ENCODE measurements at regions not wholly inside any gene's neighbourhood (a gene's known extent, or its start where the extent isn't known, plus 50 kb on each side); places are given as distances from the start of the nearest gene placed in this dataset.
A peak's percentile ranks its signal among the peaks of the same experiment; 100 is the strongest.

DNA sequence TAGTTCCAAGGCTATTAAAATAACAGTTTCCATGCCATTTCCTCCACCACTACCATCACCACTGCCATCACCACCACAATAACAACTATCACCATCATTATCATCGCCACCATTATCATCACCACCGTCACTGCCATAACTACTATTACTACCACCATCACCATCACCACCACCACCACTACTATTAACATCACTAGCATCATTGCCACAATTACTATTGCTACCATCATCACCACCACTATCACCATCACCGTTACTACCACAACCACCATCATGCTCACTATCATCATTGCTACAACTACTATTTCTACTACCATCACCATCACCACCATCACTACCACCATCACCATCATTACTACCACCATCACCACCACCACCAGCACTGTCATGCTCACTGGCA is 185.9 kb upstream of the MAF start:
- no peak for DNase-seq (ENCODE audit: extremely low spot score)
- Histone ChIP-seq H3K36me3 (ENCODE audit: insufficient read depth) (no peaks in the 10 kb centered on the region), H3K4me1 (ENCODE audit: insufficient read depth) (no peaks in the 10 kb centered on the region), H3K27ac (ENCODE audit: low read depth) (no peak overlapping the region), H3K4me3 (ENCODE audit: low read depth, low read length) (no peak overlapping the region)
- WGBS, result 99% methylated on average over 3 of the region's 3 CpGs

DNA sequence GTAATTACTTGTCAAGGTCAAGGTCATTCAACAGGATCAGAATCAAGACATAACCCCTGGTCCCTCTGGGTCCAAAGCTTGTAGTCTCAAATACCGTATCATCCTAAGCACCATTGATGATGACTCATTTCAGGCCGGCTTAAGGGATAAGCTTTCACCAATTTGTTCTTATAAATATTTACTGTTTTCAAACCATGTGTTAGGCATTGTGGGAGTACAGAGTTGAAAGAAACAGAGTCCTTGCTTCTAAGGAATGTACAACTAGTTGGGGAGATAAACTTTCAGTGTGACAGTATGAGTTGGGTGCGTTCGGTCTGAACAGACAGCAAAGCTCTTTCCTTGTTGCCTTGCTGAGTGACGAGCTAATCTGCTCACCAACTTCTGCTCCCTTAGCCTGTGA is 183.5 kb upstream of the MAF start:
- Histone ChIP-seq H3K27ac (ENCODE audit: low read depth) (no peak overlapping the region), H3K4me3 (ENCODE audit: low read depth, low read length) (no peak overlapping the region), H3K4me1 (ENCODE audit: insufficient read depth) (no peaks in the 10 kb centered on the region), H3K36me3 (ENCODE audit: insufficient read depth) (no peaks in the 10 kb centered on the region)
- DNase-seq (ENCODE audit: extremely low spot score), result no peak
- WGBS, result 45% methylated on average over 5 of the region's 5 CpGs

DNA sequence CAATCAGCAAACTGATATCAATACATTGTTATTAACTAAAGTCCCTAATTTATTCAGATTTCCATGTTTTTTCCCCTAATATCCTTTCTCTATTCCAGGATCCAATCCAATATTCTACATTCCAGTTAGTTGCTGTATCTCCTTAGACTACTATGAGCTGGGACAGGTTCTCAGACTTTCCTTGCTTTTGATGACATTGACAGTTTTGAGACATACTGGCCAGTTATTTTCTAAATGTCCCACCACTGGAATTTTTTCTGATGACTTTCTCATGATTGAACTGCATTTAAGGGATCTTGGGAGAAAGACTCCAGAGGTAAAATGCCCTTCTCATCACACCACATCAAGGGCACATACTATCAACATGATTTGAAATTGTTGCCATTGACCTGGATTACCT is 177.1 kb upstream of the MAF start:
- no peak overlapping the region for H3K4me3 ChIP-seq (ENCODE audit: low read depth, low read length)
- no peak overlapping the region for H3K27ac ChIP-seq (ENCODE audit: low read depth)
- DNase-seq (ENCODE audit: extremely low spot score), result no peak
- no peaks in the 10 kb centered on the region for H3K36me3 ChIP-seq (ENCODE audit: insufficient read depth)
- H3K4me1 ChIP-seq (ENCODE audit: insufficient read depth), result no peaks in the 10 kb centered on the region

DNA sequence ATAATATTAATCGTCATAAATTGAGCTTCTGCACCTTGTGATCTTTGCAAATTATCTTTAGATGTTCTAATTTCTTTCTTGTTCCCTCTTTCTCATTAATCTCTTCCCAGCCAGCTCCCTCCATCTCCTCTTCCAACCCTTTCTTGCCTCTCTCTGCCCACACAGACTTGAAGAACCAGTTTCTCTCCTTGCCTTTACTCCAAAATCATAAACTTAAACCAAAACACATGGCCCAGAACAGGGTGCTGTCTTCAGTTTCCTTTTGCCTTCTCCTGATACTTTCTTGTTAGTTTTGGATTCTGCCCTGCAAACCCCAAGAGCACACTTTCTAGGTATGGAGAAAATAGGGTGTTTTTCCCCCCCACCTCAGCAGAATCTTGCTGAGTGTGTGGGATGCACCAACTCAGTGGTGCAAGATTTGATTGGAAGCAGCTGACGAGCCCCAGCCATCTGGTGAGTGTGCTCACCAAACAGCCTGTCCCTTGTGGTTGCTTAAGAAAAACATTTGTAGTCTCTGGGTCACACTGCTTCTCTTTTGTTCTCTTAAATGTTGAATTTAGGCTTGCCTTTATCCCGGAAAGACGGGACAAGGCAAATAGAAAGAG is 175.8 kb upstream of the MAF start:
- DNase-seq (ENCODE audit: extremely low spot score), result peak; percentile 67
- Histone ChIP-seq H3K27ac (ENCODE audit: low read depth) (peak overlapping the region; percentile 61), H3K4me1 (ENCODE audit: insufficient read depth) (no peaks in the 10 kb centered on the region), H3K36me3 (ENCODE audit: insufficient read depth) (no peaks in the 10 kb centered on the region), H3K4me3 (ENCODE audit: low read depth, low read length) (no peak overlapping the region)
- 54% methylated on average over 4 of the region's 4 CpGs for WGBS

DNA sequence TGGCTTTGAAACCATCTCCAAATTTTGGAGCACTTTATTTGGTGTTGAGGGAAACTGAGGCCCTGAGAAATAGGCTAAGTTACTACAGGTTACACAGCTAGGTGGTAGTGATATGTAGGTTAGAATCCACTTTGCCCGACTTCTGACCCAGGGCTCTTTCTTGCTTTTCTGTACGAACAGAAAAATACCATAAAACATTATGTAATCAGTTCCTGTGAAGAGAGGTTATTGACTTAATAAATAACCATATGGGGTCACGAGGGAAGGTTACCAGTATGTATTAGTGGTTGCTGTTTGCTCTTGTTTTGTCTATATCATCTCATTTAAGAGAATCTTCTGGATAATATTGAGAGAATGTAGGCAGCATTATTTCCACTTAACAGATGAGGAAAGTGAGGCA is 172.2 kb upstream of the MAF start:
- H3K4me1 ChIP-seq (ENCODE audit: insufficient read depth), result peaks cover 3% of the 10 kb centered on the region
- WGBS, result 89% methylated on average over 3 of the region's 3 CpGs
- no peak overlapping the region for H3K27ac ChIP-seq (ENCODE audit: low read depth)
- H3K4me3 ChIP-seq (ENCODE audit: low read depth, low read length), result no peak overlapping the region
- DNase-seq (ENCODE audit: extremely low spot score), result no peak
- H3K36me3 ChIP-seq (ENCODE audit: insufficient read depth), result no peaks in the 10 kb centered on the region

DNA sequence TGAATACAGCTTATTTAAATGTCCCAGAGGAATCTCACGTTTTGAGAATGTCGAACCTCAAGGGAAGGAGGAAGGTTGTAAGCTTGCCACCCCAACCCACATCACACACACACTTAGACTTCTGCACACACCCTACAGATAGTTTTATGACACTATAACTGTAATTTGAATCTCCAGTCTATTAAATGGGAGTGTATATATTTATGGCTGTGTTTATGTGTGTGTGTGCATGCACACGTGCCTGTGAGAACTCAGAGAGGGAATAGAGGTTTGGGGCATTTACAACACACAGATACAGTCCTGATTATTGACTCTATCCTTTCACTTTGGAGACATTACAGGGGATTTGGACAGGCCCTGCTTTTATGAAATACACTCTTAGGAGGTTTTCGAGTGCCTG is 171.5 kb upstream of the MAF start:
- Histone ChIP-seq H3K27ac (ENCODE audit: low read depth) (no peak overlapping the region), H3K36me3 (ENCODE audit: insufficient read depth) (no peaks in the 10 kb centered on the region), H3K4me1 (ENCODE audit: insufficient read depth) (peaks cover 3% of the 10 kb centered on the region), H3K4me3 (ENCODE audit: low read depth, low read length) (no peak overlapping the region)
- no peak for DNase-seq (ENCODE audit: extremely low spot score)
- WGBS, result 61% methylated on average over 4 of the region's 4 CpGs

DNA sequence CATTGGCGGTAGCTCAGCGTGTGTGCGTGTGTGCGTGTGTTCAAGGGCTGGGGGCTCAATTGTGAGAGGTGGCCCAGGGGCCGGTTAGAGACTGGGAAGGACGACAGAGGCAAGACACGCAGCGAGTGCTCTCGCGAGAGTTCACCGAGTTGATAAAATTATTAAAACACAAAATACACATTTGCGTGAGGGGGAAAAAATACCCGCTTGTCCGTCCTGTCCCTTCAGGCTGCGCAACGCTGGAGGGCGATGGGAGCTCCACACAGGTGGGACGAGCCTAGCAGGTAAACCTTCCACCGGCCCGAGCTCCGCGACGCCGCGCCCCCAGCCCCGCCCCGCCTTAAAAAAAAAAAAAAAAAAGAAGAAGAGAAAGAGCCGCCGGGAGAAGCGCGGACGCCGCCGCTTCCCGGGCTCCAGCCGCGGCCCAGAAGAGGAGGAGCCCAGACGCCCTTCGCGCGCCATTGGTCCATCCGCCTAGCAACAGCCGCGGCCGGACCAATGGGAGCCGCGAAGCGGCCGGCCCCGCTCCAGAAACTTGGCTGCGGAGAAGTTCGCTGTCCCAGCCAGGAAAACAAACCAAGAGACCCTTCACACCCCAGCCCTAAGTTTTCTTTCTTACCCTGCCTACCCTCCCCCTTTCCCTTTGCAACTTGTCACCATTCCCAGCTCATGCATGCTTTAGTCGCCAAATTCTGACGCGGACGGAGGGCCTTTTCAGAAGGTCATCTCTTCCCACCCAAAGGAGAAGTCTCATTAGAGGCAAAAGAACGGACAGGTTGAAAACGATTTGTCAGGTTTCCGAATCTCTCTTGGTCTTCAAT is 169.9 kb upstream of the MAF start:
- Histone ChIP-seq H3K4me3 (ENCODE audit: low read depth, low read length) (peak overlapping the region; percentile 48), H3K27ac (ENCODE audit: low read depth) (peak overlapping the region; percentile 68), H3K36me3 (ENCODE audit: insufficient read depth) (no peaks in the 10 kb centered on the region), H3K4me1 (ENCODE audit: insufficient read depth) (peaks cover 5% of the 10 kb centered on the region)
- 1% methylated on average over 59 of the region's 59 CpGs for WGBS
- DNase-seq (ENCODE audit: extremely low spot score), result peak; percentile 82

DNA sequence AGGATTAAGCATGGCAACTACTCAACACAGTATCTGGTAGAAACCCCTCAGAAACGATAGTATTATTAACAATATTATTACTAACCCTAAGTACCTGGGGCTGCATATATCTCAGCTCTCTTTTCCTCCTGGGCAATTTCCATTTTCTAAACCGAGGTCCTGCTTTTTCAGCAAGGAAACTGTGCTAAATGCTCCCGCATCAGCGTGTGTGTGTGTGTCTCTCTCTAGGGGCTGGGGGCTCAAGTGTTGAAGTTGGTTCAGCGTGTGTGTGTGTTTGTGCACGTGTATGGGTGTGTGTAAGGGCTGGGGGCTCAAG is 169.3 kb upstream of the MAF start:
- Histone ChIP-seq H3K27ac (ENCODE audit: low read depth) (peak overlapping the region; percentile 68), H3K36me3 (ENCODE audit: insufficient read depth) (no peaks in the 10 kb centered on the region)

DNA sequence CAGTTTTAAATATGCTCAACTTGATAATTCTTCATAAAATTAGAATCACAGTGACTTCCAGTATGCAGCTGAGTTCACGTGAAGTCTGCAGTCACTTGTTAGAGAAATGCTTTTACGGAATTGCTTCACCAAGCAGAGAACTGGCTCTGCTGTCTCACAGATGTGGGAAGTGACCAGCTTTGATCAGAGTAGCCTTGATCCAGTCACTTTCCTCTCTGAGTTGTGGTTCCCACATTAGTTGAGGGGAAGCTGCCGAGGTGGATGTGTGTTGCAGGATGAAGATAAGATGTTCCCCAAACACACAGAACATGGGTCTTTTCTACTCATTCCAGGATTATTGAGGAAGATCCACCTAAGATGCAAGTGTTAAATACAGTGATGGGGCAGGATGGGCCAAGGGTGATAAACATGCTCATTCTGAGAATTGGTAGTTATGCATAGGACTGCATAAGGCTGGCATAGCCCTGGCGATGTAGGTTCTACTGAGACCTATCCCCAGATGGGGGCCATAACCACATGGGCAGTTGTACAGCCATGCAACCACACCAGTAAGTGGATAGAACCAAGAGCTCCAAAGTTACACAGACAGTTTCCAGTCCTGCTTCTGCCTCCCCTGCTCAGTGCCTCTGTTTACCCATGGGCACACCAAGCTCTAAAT is 168.9 kb upstream of the MAF start:
- Histone ChIP-seq H3K4me1 (ENCODE audit: insufficient read depth) (peaks cover 5% of the 10 kb centered on the region), H3K4me3 (ENCODE audit: low read depth, low read length) (no peak overlapping the region), H3K27ac (ENCODE audit: low read depth) (no peak overlapping the region), H3K36me3 (ENCODE audit: insufficient read depth) (no peaks in the 10 kb centered on the region)
- DNase-seq (ENCODE audit: extremely low spot score), result no peak
- WGBS, result 84% methylated on average over 4 of the region's 4 CpGs

More for the DNA sequence above, 169.3 kb upstream of the MAF start:
- H3K4me3 ChIP-seq (ENCODE audit: low read depth, low read length), result peak overlapping the region; percentile 48
- WGBS, result 21% methylated on average over 6 of the region's 6 CpGs
- peaks cover 5% of the 10 kb centered on the region for H3K4me1 ChIP-seq (ENCODE audit: insufficient read depth)
- DNase-seq (ENCODE audit: extremely low spot score), result no peak

DNA sequence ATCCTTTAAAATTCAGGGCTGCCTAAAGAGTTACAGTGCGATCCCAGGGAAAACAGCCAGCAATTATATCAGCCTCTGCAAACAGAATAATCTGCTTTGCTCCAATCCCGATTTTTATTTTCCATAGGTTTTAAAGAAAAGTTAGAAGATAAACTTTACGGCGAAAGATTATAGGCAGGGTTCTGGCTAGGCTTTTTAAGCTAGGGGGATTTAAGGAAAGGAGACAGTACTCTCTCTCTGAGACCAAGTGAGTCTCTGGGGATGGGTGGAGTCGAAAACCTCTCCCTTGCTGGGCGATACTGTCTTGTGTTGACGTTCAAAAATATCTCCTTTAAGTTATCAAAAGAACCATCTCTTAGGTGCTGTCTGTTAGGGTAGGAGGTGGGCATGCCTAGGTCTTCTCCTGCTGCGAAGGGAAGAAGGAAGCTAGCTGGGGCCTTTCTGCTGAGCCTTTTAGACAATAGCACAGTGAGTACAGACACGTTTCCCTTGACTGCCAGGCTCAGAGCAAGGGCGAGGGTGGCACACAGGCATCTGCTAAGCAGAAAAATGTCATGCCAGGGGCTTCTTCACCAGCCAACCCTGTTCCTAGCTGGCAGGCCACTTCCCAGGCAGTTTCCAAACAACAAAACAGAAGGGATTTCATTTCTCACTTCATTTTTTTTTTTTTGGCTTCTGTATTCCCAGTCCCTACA is 167.9 kb upstream of the MAF start:
- Histone ChIP-seq H3K4me1 (ENCODE audit: insufficient read depth) (peaks cover 5% of the 10 kb centered on the region), H3K4me3 (ENCODE audit: low read depth, low read length) (peak overlapping the region; percentile 22), H3K36me3 (ENCODE audit: insufficient read depth) (no peaks in the 10 kb centered on the region), H3K27ac (ENCODE audit: low read depth) (peak overlapping the region; percentile 80)
- 16% methylated on average over 10 of the region's 10 CpGs for WGBS
- no peak for DNase-seq (ENCODE audit: extremely low spot score)

DNA sequence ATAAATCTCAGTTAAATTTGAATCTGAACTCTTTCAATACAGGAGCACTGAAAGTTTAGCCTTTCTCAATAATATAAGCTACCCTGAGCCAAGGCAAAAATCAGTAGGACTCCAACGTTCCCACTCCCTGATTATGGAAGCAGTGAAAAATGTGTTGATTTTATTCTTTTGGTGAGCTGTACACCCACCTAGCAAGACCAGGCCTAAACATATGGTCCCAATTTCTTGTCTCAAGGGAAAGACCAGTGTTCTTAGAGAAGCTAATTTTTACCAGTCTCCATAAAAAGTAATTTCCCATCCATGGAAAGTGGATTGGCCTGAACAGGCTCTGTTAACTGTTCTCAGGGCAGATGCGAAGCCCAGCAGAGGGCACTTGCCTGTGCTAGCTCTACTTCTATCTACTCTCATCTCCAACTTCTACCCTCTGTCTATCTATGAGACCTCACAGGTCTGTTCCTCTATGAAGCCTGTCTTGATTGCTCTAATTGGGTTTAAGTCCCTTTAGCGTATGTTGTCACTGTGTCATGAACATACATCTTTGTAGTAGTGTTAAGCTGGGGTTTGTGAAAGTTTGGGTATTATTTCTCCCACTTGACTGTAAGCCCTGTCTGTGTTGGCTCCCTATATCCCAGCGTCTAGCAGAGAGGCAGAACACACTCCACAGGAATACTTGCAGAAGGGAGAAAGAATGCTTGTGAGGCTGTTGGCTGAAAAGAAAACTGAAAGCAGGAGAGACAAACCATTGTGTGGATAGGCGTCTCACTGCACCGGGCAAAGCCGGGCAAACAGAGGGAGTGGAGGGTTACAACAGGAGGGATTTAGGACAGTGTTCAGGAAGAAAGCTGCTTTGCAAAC is 167.1 kb upstream of the MAF start:
- 31% methylated on average over 7 of the region's 7 CpGs for WGBS
- Histone ChIP-seq H3K4me1 (ENCODE audit: insufficient read depth) (peaks cover 5% of the 10 kb centered on the region), H3K27ac (ENCODE audit: low read depth) (peak overlapping the region; percentile 80), H3K36me3 (ENCODE audit: insufficient read depth) (no peaks in the 10 kb centered on the region), H3K4me3 (ENCODE audit: low read depth, low read length) (peak overlapping the region; percentile 22)
- no peak for DNase-seq (ENCODE audit: extremely low spot score)

DNA sequence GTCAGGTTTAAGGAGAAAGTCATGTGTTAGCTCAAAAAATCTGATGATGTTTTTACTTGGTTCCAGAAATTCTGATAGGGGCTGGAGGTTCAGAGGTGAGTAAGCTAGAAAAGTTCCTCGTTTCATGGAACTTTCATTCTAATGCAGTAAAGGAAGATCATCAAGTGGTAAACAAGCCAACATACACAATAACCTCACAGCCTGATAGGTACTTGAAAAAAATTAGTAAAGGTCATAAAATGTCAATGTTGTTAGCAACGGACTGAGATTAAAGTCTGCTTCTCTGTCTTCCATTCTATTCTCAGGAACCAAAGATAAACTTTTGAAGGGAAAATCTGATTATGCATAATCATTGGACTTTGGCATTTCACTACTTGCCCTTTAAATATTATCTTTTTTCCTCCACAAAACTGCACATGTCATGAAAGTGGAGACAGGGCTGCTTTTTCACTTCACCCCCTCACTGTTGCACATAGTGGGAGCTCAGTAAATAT is 165.4 kb upstream of the MAF start:
- WGBS, result 89% methylated on average over 2 of the region's 2 CpGs

DNA sequence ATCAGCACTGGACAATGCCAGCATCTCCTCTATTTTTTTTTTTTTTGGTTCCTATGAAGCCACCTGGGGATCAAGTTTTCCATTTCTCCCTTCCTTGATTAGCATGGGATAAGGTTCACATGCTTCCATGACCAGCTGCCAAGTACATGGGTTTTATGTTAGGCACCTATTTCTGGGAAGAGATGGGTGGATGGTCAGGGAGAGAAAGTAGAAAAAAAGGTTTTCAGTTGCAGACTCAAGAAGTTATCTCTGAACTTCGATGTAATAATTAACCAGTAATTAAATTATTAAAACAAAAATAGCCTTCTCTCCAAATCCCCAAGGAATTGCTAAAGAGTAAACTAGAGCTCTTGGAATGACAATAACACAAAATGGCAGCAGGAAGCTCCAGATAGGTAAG is 164.9 kb upstream of the MAF start:
- no peak overlapping the region for H3K4me3 ChIP-seq (ENCODE audit: low read depth, low read length)
- no peak for DNase-seq (ENCODE audit: extremely low spot score)
- no peak overlapping the region for H3K27ac ChIP-seq (ENCODE audit: low read depth)
- peaks cover 5% of the 10 kb centered on the region for H3K4me1 ChIP-seq (ENCODE audit: insufficient read depth)
- WGBS, result 68% methylated on average over 1 of the region's 1 CpG
- no peaks in the 10 kb centered on the region for H3K36me3 ChIP-seq (ENCODE audit: insufficient read depth)

More for the DNA sequence above, 165.4 kb upstream of the MAF start:
- Histone ChIP-seq H3K36me3 (ENCODE audit: insufficient read depth) (no peaks in the 10 kb centered on the region), H3K4me1 (ENCODE audit: insufficient read depth) (peaks cover 5% of the 10 kb centered on the region), H3K4me3 (ENCODE audit: low read depth, low read length) (no peak overlapping the region), H3K27ac (ENCODE audit: low read depth) (no peak overlapping the region)
- DNase-seq (ENCODE audit: extremely low spot score), result no peak

Data from urinary bladder (tissue), 3 donors.